Esophagus muscularis mucosa (tissue), 3 donors: ENCODE measurements at regions not wholly inside any gene's neighbourhood (a gene's known extent, or its start where the extent isn't known, plus 50 kb on each side); places are given as distances from the start of the nearest gene placed in this dataset.

Experiments
- CTCF ChIP-seq, 3 experiments: fragments of 200-600 bp in 2 of 3; fragments of 450-650 bp in 1 of 3; sonication (generic) in 2 of 3; IDR thresholded peaks; one replicate each; pipeline ENCODE4 v1.5.1; 2017 to 2019; ENCODE audit warnings: antibody characterized with exemption in 3 of 3, mild to moderate bottlenecking in 2 of 3, moderate library complexity in 1 of 3
- POLR2A ChIP-seq: fragments of 450-650 bp; IDR thresholded peaks from one replicate; pipeline ENCODE4 v1.6.1; 2017; ENCODE audit warnings: antibody characterized with exemption, moderate library complexity, mild to moderate bottlenecking, low read depth
- POLR2AphosphoS5 ChIP-seq, 2 donors: sonication (generic); formaldehyde crosslinking; IDR thresholded peaks; one replicate each; pipeline ENCODE4 v1.6.1; 2017; ENCODE audit warnings: antibody characterized with exemption in 2 of 2

DNA sequence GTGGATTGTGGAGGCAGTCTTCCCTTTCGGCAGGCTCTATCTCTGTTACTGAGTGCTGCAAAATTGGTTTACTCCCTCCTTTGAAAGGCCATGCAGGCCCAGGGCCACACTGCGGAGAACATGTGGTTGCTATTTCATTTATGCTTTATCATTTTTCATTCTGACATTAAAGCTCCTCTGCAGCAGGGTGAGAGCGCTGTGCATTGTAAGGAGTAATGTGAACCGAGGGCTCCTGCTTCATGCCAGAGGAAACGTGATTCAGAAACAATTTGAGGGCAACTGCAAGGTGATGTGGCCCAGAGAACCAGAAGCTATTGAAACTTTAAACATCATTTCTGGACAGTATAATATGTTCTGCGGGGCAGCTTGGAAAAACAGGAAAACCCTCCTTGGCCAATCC is 341.6 kb upstream of the NT5C1B start:
- TF ChIP-seq CTCF (IDR thresholded peaks at IDR 0.05), result no peak
- no peak for TF ChIP-seq POLR2A
- TF ChIP-seq POLR2AphosphoS5 (IDR thresholded peaks at IDR 0.05), result no peak
